D721Med (cell line): ENCODE measurements at regions not wholly inside any gene's neighbourhood (a gene's known extent, or its start where the extent isn't known, plus 50 kb on each side); places are given as distances from the start of the nearest gene placed in this dataset.
A peak's percentile ranks its signal among the peaks of the same experiment; 100 is the strongest.

ENCODE experiments used
- DNase-seq: peaks from one replicate; pipeline ENCODE4 v3.0.0; 2011; ENCODE audit warnings: low spot score; ENCODE audit not compliant: insufficient read length
- FAIRE-seq: peaks from 2 replicates; lab custom pipeline; 2011; peaks lifted over from hg19 to GRCh38; lab: Jason Lieb, UNC
- TF ChIP-seq, protein P1 (sequence below): IDR thresholded peaks from 2 replicates; pipeline ENCODE4 v1.5.1; 2012; ENCODE audit warnings: mild to moderate bottlenecking, control low read depth; ENCODE audit not compliant: insufficient read depth; ENCODE audit errors: missing control alignments

DNA sequence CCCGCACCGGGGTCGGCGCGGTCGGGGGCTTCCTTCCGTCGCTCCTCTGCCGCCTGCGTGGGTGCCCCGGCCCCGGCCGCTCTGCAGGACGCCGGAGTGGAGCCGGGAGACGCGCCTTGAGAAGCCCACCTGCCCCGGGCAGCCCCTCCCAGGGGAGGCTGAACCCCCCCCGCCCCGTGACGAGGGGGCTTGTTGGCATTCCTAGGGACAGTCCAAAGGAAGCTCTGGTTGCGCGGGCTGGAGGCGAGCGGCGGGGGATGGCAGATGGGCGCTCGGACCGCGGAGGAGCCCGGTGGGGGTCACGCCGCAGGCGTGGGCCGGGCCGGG, 133.5 kb upstream of the MGAT5 start:
- FAIRE-seq (no peak), DNase-seq (no peak)
- TF ChIP-seq, protein P1, sequence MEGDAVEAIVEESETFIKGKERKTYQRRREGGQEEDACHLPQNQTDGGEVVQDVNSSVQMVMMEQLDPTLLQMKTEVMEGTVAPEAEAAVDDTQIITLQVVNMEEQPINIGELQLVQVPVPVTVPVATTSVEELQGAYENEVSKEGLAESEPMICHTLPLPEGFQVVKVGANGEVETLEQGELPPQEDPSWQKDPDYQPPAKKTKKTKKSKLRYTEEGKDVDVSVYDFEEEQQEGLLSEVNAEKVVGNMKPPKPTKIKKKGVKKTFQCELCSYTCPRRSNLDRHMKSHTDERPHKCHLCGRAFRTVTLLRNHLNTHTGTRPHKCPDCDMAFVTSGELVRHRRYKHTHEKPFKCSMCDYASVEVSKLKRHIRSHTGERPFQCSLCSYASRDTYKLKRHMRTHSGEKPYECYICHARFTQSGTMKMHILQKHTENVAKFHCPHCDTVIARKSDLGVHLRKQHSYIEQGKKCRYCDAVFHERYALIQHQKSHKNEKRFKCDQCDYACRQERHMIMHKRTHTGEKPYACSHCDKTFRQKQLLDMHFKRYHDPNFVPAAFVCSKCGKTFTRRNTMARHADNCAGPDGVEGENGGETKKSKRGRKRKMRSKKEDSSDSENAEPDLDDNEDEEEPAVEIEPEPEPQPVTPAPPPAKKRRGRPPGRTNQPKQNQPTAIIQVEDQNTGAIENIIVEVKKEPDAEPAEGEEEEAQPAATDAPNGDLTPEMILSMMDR: no peak

DNA sequence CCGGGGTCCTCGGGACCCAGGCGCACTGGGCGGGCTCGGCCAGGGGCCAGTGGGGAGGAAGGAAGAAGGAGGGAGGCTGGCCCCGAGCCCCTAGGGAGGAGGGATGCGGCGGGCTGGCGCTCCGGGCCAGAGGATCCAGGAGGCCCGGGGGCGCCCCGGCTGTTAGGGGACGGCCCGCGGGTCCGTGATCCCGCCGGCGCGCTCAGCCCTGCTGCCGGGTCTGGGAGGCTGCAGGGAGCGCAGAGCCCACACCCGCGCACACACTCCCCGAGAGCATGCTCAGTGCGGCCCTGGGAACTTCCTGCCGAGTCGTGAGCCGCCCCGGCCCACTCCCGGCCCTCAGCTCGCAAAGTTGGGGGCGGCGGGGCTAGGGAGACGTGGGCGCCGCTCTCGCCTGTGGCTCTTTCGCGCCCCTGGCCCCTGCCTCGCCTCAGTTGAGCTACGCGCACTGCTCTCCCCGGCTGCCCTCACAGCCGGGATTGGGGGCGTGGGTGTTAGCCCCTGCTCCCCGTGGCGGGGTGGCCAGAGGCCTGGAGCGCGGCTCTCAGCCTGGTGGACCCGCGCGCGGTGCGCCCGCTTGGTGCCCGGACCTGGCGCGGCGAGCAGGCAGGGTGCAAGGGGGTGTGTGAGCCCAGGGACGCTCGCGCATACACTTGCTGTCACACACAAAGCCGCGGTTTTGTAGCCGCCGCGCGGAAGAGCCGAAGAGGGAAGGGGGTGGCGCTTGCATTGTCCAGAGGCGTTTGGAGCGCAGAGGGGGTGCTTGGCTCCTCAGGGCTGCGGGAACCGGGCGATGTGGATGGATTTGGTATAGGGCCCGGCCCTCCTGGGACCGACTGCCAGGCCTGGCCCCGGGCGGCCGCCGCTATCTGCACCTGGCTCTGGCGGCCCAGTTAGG, 132.9 kb upstream of the MGAT5 start:
- FAIRE-seq (no peak), DNase-seq (peak; percentile 34)
- TF ChIP-seq, protein P1: no peak

DNA sequence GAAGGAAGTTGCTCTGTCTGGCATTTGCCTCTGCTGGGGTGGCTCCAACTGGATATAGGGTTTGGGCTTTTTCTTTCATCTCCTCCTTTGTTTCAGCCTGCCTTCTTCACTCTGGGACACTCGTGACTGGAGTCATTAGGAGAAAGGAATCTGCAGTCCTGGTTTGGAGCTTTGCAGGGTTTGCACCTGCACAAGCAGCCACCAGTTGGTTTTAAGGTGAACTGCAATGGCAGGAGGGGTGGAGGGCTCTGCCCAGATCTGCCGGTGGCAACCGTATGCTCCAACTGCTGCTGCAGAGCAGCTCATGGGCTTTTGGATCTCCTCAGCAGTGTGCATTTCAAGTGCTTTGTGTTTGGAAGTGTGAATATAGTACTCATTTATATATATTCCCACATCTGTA, 131.3 kb upstream of the MGAT5 start:
- DNase-seq (no peak), FAIRE-seq (no peak)
- TF ChIP-seq, protein P1: no peak

DNA sequence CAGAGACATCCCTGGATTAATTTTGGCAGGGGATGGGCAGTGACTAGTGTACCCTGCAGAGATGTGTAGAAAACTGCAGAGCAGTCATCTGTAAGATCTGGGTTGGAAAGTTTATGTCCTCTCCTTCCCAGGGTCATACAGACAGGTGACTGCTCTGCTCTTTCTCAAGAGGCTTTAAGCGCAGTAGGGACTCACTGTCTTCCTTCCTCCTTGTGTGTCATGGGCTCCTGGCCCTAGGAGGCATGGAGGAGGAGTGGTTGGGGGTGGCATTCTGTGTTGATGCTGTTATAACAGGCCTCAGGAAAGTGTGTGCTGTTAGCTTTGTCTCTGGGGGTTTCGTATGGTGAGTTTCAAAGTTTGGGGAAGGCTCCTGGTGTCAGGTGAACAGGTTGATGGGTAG, 130.5 kb upstream of the MGAT5 start:
- TF ChIP-seq, protein P1: no peak
- DNase-seq (no peak), FAIRE-seq (no peak)

DNA sequence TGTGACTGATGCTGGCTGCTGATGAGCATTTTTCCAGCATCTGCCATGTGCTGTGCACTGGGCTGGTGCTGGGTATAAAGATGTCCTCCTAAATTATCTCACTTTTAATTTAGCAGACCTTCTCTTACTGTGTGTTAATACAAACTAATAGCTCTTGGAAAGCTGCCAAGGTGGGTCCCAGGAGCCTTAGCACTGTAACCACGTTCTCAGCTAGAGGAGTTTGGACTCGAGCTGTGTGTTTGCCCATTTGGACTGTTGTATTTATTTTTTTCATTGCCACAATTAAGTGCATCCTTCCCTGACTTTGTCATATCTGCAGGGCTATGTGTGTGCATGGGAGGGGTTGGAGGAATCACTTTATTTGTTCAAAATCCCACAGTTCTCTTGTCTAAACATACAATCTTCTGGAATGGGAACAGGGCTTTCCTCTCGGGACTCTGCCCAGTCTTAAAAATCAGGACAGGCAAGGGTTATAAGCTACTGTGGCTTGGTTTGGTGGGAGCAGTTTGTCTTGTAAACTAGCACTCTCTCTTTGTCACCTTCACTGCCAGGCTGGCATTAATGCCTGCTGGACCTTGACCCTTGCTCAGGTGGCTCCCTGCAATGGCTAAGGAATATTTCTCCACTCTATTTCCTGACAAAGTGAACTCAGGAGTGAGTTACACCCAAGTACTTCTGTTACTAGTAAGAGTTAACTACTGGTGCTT, 129.7 kb upstream of the MGAT5 start:
- FAIRE-seq (no peak), DNase-seq (no peak)
- TF ChIP-seq, protein P1: no peak

DNA sequence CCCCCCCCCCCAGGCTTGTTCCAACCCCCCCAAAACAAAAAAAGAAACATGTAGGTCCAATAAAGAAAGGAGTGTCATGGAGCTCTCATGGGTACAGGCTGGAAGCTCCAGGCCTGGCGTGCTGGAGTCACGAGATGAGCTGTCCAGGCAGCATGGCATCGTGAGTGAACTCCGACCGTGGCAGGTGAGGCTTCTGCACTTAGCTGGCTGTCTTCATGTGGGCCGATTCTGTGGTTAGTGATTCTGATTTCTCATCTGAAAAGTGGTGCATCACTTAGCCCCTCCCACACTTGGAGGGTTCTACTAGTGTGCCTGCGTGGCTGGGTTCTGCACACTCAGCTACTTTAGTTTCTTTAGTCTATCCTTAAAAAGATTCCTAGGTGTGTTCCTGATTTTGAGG, 126.4 kb upstream of the MGAT5 start:
- TF ChIP-seq, protein P1: no peak
- no peak for FAIRE-seq
- DNase-seq: no peak

DNA sequence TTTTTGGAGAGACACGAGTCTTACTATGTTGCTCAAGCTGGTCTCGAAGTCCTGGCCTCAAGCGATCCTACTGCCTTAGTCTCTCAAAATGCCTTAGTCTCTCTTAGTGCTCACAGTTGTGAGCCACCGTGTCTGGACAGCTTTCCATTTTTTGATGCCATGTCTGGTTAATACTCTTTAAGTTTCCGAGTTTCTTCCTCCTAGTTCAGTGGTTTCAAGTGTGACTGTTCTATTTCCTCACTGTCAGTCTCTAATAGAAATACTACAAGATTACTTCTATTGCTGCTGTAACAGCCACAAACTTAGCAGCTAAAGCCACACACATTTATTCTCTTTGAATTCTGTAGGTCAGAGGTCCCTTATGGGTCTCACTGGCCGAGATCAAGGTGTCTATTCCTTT, 125.1 kb upstream of the MGAT5 start:
- TF ChIP-seq, protein P1: no peak

More for the DNA sequence above, 125.1 kb upstream of the MGAT5 start:
- no peak for DNase-seq
- FAIRE-seq: no peak
